Upper lobe of left lung (tissue), 6 donors: ENCODE measurements at regions not wholly inside any gene's neighbourhood (a gene's known extent, or its start where the extent isn't known, plus 50 kb on each side); places are given as distances from the start of the nearest gene placed in this dataset.

ENCODE experiments used
- ATAC-seq, 2 donors: fragments of 200-7000 bp; cut with Tn5 transposase; one replicate each; pipeline ENCODE4 v1.9.1; 2022; ENCODE audit warnings: mild to moderate bottlenecking in 2 of 2, moderate library complexity in 2 of 2; ENCODE audit not compliant: low FRiP score in 2 of 2
- DNase-seq, 2 donors: peaks; one replicate each; pipeline ENCODE4 v3.0.0-alpha.2; 2019 to 2020
- H3K27ac ChIP-seq, 4 donors: fragments of 200-600 bp; sonication (generic); one replicate each; pipeline ENCODE4 v1.5.1; 2016 to 2019
- H3K27me3 ChIP-seq, 4 donors: fragments of 200-600 bp; sonication (generic); one replicate each; pipeline ENCODE4 v1.5.1; 2017 to 2019
- H3K36me3 ChIP-seq, 4 donors: fragments of 200-600 bp; sonication (generic); one replicate each; pipeline ENCODE4 v1.5.1; 2016 to 2019
- H3K4me1 ChIP-seq, 4 donors: fragments of 200-600 bp; sonication (generic); one replicate each; pipeline ENCODE4 v1.5.1; 2018 to 2019
- H3K4me3 ChIP-seq, 4 donors: fragments of 200-600 bp; sonication (generic); one replicate each; pipeline ENCODE4 v1.5.1; 2017 to 2019; ENCODE audit warnings: mild to moderate bottlenecking in 2 of 4, moderate library complexity in 1 of 4
- H3K9me3 ChIP-seq, 4 donors: fragments of 200-600 bp; sonication (generic); one replicate each; pipeline ENCODE4 v1.5.1; 2018 to 2019
- CTCF ChIP-seq, 6 experiments: fragments of 450-650 bp in 4 of 6; fragments of 200-600 bp in 2 of 6; sonication (generic) in 2 of 6; IDR thresholded peaks; one replicate each; pipeline ENCODE4 v1.5.1; 2016 to 2019; ENCODE audit warnings: antibody characterized with exemption in 6 of 6
- EP300 ChIP-seq, 4 donors: sonication (generic); formaldehyde crosslinking; IDR thresholded peaks; one replicate each; pipeline ENCODE4 v1.5.1; 2017; ENCODE audit warnings: antibody characterized with exemption in 4 of 4, control low read depth in 2 of 4
- POLR2A ChIP-seq, 4 donors: fragments of 450-650 bp; IDR thresholded peaks; one replicate each; pipeline ENCODE4 v1.5.1; 2016 to 2017; ENCODE audit warnings: antibody characterized with exemption in 4 of 4, mild to moderate bottlenecking in 2 of 4
- POLR2AphosphoS5 ChIP-seq, 2 donors: sonication (generic); formaldehyde crosslinking; IDR thresholded peaks; one replicate each; pipeline ENCODE4 v1.5.1; 2017; ENCODE audit warnings: antibody characterized with exemption in 2 of 2
- WGBS, 2 donors: methylation state at CpG; one replicate each; pipeline ENCODE4 v1.1.5; 2017 to 2018; 5-methylcytosine and 5-hydroxymethylcytosine counted together
- donor health status: DM: no; HTN: no; CAD: no; lungs with moderate emphysema.
- donor health status: DM: no; HTN: yes; CAD: no; lungs with severe emphysema.

DNA sequence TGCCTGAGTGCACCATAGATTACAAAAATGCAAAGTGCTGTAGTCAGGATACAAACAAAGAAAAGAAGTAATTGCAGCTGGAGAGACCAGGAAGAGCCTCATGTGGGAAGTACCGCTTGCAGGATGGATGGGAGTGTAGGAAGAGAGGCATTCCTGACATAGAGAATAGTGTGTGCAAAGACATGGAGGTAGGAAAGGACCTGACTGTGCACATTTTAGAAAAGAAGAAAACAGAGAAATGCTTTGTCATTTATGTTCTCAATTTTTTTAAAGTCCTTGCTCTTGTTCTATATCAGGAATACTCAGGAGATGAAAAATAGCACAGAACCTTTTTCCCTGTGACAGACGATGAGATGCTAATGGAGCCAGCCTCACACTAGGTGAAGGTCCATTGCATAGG is 358.7 kb upstream of the TMPO start:
- Histone ChIP-seq H3K4me3 (no peak overlapping the region), H3K36me3 (no peaks in the 10 kb centered on the region), H3K9me3 (no peaks in the 10 kb centered on the region), H3K27me3 (no peaks in the 10 kb centered on the region), H3K4me1 (no peaks in the 10 kb centered on the region), H3K27ac (no peak overlapping the region)
- TF ChIP-seq EP300 (IDR thresholded peaks at IDR 0.05): no peak
- TF ChIP-seq POLR2AphosphoS5 (IDR thresholded peaks at IDR 0.05): no peak
- no peak for TF ChIP-seq CTCF (IDR thresholded peaks at IDR 0.05)
- TF ChIP-seq POLR2A (IDR thresholded peaks at IDR 0.05): no peak
- DNase-seq: no peak
- WGBS, 2 donors: 94% methylated on average over 2 of the region's 2 CpGs
- no peak for ATAC-seq

DNA sequence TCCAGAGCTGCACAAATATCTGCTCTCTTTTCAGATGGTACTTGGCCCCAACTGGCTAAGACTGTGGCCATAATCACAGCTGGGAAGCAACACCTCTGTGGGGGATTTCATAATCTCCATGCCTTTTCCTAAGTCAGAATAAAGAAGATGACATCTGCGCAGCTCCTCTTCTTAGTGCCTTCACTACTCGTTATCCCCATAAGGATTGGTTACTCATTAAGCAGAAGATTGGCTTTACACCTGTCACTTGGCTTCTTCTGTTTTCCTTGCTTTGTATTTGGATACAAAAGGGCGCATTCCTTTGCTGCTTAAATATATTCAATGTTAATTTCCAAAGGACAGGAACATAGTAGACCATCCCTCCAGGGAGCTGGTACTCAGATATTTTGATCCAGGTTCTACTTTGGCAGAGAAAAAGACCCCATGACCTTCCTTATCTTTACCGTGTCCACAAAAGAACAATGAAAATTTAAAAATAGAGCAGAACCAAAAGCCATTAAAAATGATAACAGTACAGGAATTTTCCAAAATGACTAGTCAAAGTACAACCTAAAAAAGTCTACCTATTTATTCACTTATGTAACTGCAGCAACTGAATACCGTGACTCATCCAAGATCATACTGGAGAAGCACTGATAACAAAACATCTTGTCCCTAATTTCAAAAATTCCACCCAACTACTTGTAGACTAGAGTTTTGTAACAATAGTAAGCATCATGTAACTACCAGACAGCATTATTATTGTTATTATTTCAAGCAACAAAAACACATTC is 352.3 kb upstream of the TMPO start:
- Histone ChIP-seq H3K9me3 (no peaks in the 10 kb centered on the region), H3K27me3 (no peaks in the 10 kb centered on the region), H3K27ac (no peak overlapping the region), H3K4me3 (no peak overlapping the region), H3K4me1 (no peaks in the 10 kb centered on the region), H3K36me3 (no peaks in the 10 kb centered on the region)
- TF ChIP-seq POLR2AphosphoS5 (IDR thresholded peaks at IDR 0.05): no peak
- TF ChIP-seq CTCF (IDR thresholded peaks at IDR 0.05): no peak
- TF ChIP-seq EP300 (IDR thresholded peaks at IDR 0.05): no peak
- no peak for TF ChIP-seq POLR2A (IDR thresholded peaks at IDR 0.05)
- WGBS, 2 donors: 65 to 71% methylated on average over 5 of the region's 5 CpGs
- no peak for DNase-seq
- no peak for ATAC-seq

DNA sequence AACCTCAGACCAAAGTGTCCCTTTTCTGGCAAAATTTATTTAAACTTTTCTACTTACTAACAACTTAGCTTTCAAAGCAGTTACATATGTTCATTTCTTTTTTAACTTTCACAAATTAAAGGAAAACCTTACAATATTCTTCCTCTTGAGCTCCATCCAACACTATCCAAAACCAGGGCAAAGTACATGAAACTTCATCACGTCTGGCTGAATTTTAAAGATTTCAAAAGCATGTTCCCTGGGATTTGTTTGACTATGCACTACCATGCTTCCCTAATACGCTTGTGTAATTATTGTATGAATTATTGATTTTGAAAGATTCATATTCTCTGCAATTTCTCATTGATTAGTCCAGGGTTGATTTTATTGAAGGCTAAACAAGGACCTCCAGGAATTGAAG is 343.1 kb upstream of the TMPO start:
- TF ChIP-seq EP300 (IDR thresholded peaks at IDR 0.05): no peak
- TF ChIP-seq CTCF (IDR thresholded peaks at IDR 0.05): no peak
- TF ChIP-seq POLR2A (IDR thresholded peaks at IDR 0.05): no peak
- no peak for TF ChIP-seq POLR2AphosphoS5 (IDR thresholded peaks at IDR 0.05)

DNA sequence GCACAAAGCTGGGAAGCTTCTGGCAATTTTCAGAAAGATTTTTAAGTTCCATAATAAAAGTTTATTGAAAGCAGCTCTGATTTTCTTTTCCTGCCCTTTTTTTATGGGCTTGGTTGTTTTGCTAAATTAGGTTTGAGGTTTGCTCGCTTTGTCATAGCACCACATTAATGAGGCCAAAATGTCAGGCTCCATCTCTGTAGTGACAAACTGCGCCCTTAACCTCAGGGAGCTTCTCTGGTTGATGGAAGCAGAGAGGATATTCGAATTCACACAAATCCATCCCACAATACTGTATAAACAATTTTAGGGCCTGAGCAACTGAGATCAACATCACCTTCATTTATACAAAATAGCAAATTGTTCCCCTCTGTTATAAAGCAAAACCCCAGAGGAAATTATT is 342.6 kb upstream of the TMPO start:
- H3K27me3 ChIP-seq: no peaks in the 10 kb centered on the region
- H3K4me1 ChIP-seq: no peaks in the 10 kb centered on the region
- H3K36me3 ChIP-seq: no peaks in the 10 kb centered on the region
- H3K9me3 ChIP-seq: no peaks in the 10 kb centered on the region
- no peak overlapping the region for H3K27ac ChIP-seq
- ATAC-seq: no peak
- no peak for DNase-seq
- H3K4me3 ChIP-seq: no peak overlapping the region
- TF ChIP-seq EP300 (IDR thresholded peaks at IDR 0.05) (no peak), CTCF (IDR thresholded peaks at IDR 0.05) (no peak), POLR2AphosphoS5 (IDR thresholded peaks at IDR 0.05) (no peak), POLR2A (IDR thresholded peaks at IDR 0.05) (no peak)
- 74 to 80% methylated on average over 3 of the region's 3 CpGs for WGBS, 2 donors

More for the DNA sequence above, 343.1 kb upstream of the TMPO start:
- DNase-seq (no peak), ATAC-seq (no peak)
- Histone ChIP-seq H3K4me1 (no peaks in the 10 kb centered on the region), H3K9me3 (no peaks in the 10 kb centered on the region), H3K4me3 (no peak overlapping the region), H3K36me3 (no peaks in the 10 kb centered on the region), H3K27me3 (no peaks in the 10 kb centered on the region), H3K27ac (no peak overlapping the region)
- 79 to 81% methylated on average over 2 of the region's 2 CpGs for WGBS, 2 donors
